NK-92 treated with Interleukin-12 subunit alpha and Interleukin-12 subunit beta, amount 100 ng/mL, for 24 hours (cell line): ENCODE measurements at regions not wholly inside any gene's neighbourhood (a gene's known extent, or its start where the extent isn't known, plus 50 kb on each side); places are given as distances from the start of the nearest gene placed in this dataset.

Experiments used
- DNase-seq: peaks from one replicate; lab custom pipeline; 2025; lab: John Stamatoyannopoulos, UW

GRCh38 chr4:13844740-13845139 lies 217.2 kb upstream of the BOD1L1 start:
- DNase-seq, result no peak

GRCh38 chr4:13849778-13850177 lies 222.3 kb upstream of the BOD1L1 start:
- no peak for DNase-seq

GRCh38 chr4:13851085-13851940 lies 223.8 kb upstream of the BOD1L1 start:
- DNase-seq, result no peak

GRCh38 chr4:13852411-13852810 lies 224.9 kb upstream of the BOD1L1 start:
- no peak for DNase-seq

- no peak for DNase-seq
These were observed 228.9 kb upstream of the BOD1L1 start for GRCh38 chr4:13856387-13856786.

- no peak for DNase-seq
These were observed 229.9 kb upstream of the BOD1L1 start for GRCh38 chr4:13857397-13857796.

GRCh38 chr4:13857800-13858199 lies 230.3 kb upstream of the BOD1L1 start:
- DNase-seq, result no peak

- DNase-seq, result no peak
These were observed 231.9 kb upstream of the BOD1L1 start for GRCh38 chr4:13859423-13859822.

- no peak for DNase-seq
These were observed 232.6 kb upstream of the BOD1L1 start for GRCh38 chr4:13860126-13860525.

- no peak for DNase-seq
These were observed 238.5 kb upstream of the BOD1L1 start for GRCh38 chr4:13865871-13866669.

- DNase-seq, result no peak
These were observed 239.4 kb upstream of the BOD1L1 start for GRCh38 chr4:13866881-13867280.

- no peak for DNase-seq
These were observed 244.6 kb upstream of the BOD1L1 start for GRCh38 chr4:13872155-13872554.

- no peak for DNase-seq
These were observed 245.4 kb upstream of the BOD1L1 start for GRCh38 chr4:13872955-13873354.

- no peak for DNase-seq
These were observed 247.7 kb upstream of the BOD1L1 start for GRCh38 chr4:13875181-13875580.

GRCh38 chr4:13876131-13876530 lies 248.6 kb upstream of the BOD1L1 start:
- DNase-seq, result no peak

- DNase-seq, result no peak
These were observed 249.4 kb upstream of the BOD1L1 start for GRCh38 chr4:13876940-13877339.

GRCh38 chr4:13877626-13878025 lies 250.1 kb upstream of the BOD1L1 start:
- DNase-seq, result no peak

- no peak for DNase-seq
These were observed 254.4 kb upstream of the BOD1L1 start for GRCh38 chr4:13881892-13882291.

- DNase-seq, result no peak
These were observed 259.5 kb upstream of the BOD1L1 start for GRCh38 chr4:13887010-13887409.

- DNase-seq, result no peak
These were observed 260.6 kb upstream of the BOD1L1 start for GRCh38 chr4:13888112-13888511.

- no peak for DNase-seq
These were observed 264.0 kb upstream of the BOD1L1 start for GRCh38 chr4:13891544-13891939.

- DNase-seq, result no peak
These were observed 265.2 kb upstream of the BOD1L1 start for GRCh38 chr4:13892739-13893105.

- no peak for DNase-seq
These were observed 265.7 kb upstream of the BOD1L1 start for GRCh38 chr4:13893211-13893610.
